ENCODE measurements at regions not wholly inside any gene's neighbourhood (a gene's known extent, or its start where the extent isn't known, plus 50 kb on each side); places are given as distances from the start of the nearest gene placed in this dataset.

- peaks cover 0 to 8% of the 10 kb centered on the region in 2 donors for H3K9me3 ChIP-seq
- TF ChIP-seq CTCF (IDR thresholded peaks at IDR 0.05) = no peak
- no peak overlapping the region for H3K27ac ChIP-seq
- peaks cover 0 to 9% of the 10 kb centered on the region in 2 donors for H3K4me1 ChIP-seq
- peaks cover 0 to 14% of the 10 kb centered on the region in 2 donors for H3K27me3 ChIP-seq
- no peaks in the 10 kb centered on the region for H3K36me3 ChIP-seq
- DNase-seq (ENCODE audit: low spot score) = no peak
- H3K4me3 ChIP-seq = no peak overlapping the region
Measured at GRCh38 chr17:34154961-34155730, 99.9 kb upstream of the CCL2 start.

- Histone ChIP-seq H3K4me3 (no peak overlapping the region), H3K4me1 (peaks cover 0 to 9% of the 10 kb centered on the region in 2 donors), H3K36me3 (no peaks in the 10 kb centered on the region), H3K9me3 (peaks cover 0 to 8% of the 10 kb centered on the region in 2 donors), H3K27ac (no peak overlapping the region), H3K27me3 (peaks cover 0 to 14% of the 10 kb centered on the region in 2 donors)
- no peak for TF ChIP-seq CTCF (IDR thresholded peaks at IDR 0.05)
- no peak for DNase-seq (ENCODE audit: low spot score)
Measured at GRCh38 chr17:34155947-34156346, 99.1 kb upstream of the CCL2 start.

GRCh38 chr17:34156401-34156740 is 98.7 kb upstream of the CCL2 start:
- DNase-seq (ENCODE audit: low spot score) = no peak
- no peak overlapping the region for H3K4me3 ChIP-seq

GRCh38 chr17:34156741-34157589 is 98.1 kb upstream of the CCL2 start:
- Histone ChIP-seq H3K27me3 (peaks cover 0 to 14% of the 10 kb centered on the region in 2 donors), H3K4me3 (peak overlapping the region in 1 of 2 donors; percentile 7), H3K36me3 (no peaks in the 10 kb centered on the region), H3K4me1 (peaks cover 0 to 9% of the 10 kb centered on the region in 2 donors), H3K27ac (no peak overlapping the region), H3K9me3 (peaks cover 0 to 8% of the 10 kb centered on the region in 2 donors)
- no peak for TF ChIP-seq CTCF (IDR thresholded peaks at IDR 0.05)
- DNase-seq (ENCODE audit: low spot score) = no peak

More at GRCh38 chr17:34156401-34156740, 98.7 kb upstream of the CCL2 start:
- peaks cover 0 to 9% of the 10 kb centered on the region in 2 donors for H3K4me1 ChIP-seq
- H3K9me3 ChIP-seq = peaks cover 0 to 8% of the 10 kb centered on the region in 2 donors
- H3K27ac ChIP-seq = no peak overlapping the region
- H3K36me3 ChIP-seq = no peaks in the 10 kb centered on the region
- no peak for TF ChIP-seq CTCF (IDR thresholded peaks at IDR 0.05)
- H3K27me3 ChIP-seq = peaks cover 0 to 14% of the 10 kb centered on the region in 2 donors

GRCh38 chr17:34161690-34162089 is 93.4 kb upstream of the CCL2 start:
- Histone ChIP-seq H3K4me1 (peaks cover 0 to 7% of the 10 kb centered on the region in 2 donors), H3K4me3 (no peak overlapping the region), H3K9me3 (peaks cover 0 to 8% of the 10 kb centered on the region in 2 donors), H3K36me3 (no peaks in the 10 kb centered on the region), H3K27me3 (no peaks in the 10 kb centered on the region), H3K27ac (no peak overlapping the region)
- no peak for TF ChIP-seq CTCF (IDR thresholded peaks at IDR 0.05)
- no peak for DNase-seq (ENCODE audit: low spot score)
